BLaER1 (cell line): ENCODE measurements at regions not wholly inside any gene's neighbourhood (a gene's known extent, or its start where the extent isn't known, plus 50 kb on each side); places are given as distances from the start of the nearest gene placed in this dataset.

ENCODE experiments used
- H3K27ac ChIP-seq: shearing (Covaris generic); formaldehyde crosslinking; 2 replicates; pipeline ENCODE4 v1.8.1; 2022
- H3K27me3 ChIP-seq: shearing (Covaris generic); formaldehyde crosslinking; 2 replicates; pipeline ENCODE4 v1.8.1; 2022
- H3K36me3 ChIP-seq: shearing (Covaris generic); formaldehyde crosslinking; 2 replicates; pipeline ENCODE4 v1.8.1; 2022
- H3K4me1 ChIP-seq: shearing (Covaris generic); formaldehyde crosslinking; 2 replicates; pipeline ENCODE4 v1.8.1; 2022
- H3K4me2 ChIP-seq: shearing (Covaris generic); formaldehyde crosslinking; 2 replicates; pipeline ENCODE4 v1.8.1; 2022
- H3K4me3 ChIP-seq: shearing (Covaris generic); formaldehyde crosslinking; 2 replicates; pipeline ENCODE4 v1.8.1; 2022
- H3K9ac ChIP-seq: shearing (Covaris generic); formaldehyde crosslinking; 2 replicates; pipeline ENCODE4 v1.8.1; 2022
- H3K9me3 ChIP-seq: shearing (Covaris generic); formaldehyde crosslinking; 2 replicates; pipeline ENCODE4 v1.8.1; 2022
- H4K20me1 ChIP-seq: shearing (Covaris generic); formaldehyde crosslinking; 2 replicates; pipeline ENCODE4 v1.8.1; 2022
- Cebpa-rat ChIP-seq: shearing (Covaris generic); IDR thresholded peaks from 2 replicates; pipeline ENCODE4 v1.8.1; 2022

DNA sequence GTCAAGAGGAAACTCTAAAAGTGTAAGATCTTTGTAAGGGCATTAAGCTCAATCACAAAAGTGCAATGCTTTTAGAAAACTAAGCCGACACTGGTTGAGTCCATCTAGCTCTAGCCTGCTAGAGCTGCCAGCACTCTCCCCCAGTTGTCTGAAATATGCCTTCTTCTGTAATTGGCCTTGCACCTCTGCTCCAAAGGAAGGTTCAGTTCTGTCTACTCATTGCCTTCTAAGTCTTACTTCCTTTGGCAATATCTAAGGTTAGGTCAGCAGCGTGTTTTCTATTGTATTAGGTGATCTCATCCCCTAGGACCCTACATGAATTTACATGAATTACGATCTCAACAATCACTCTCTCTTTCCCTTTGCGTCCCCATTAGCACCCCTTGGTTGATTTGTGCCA, 378.6 kb downstream of the CBLN4 start:
- H4K20me1 ChIP-seq: no peaks in the 10 kb centered on the region
- no peak overlapping the region for H3K9ac ChIP-seq
- H3K27me3 ChIP-seq: no peaks in the 10 kb centered on the region
- no peak overlapping the region for H3K4me3 ChIP-seq
- H3K27ac ChIP-seq: no peak overlapping the region
- TF ChIP-seq Cebpa-rat: no peak
- H3K4me1 ChIP-seq: no peaks in the 10 kb centered on the region
- peaks cover 4% of the 10 kb centered on the region; the same call in 1 of the 2 replicates for H3K9me3 ChIP-seq
- H3K36me3 ChIP-seq: no peaks in the 10 kb centered on the region
- no peak overlapping the region for H3K4me2 ChIP-seq

DNA sequence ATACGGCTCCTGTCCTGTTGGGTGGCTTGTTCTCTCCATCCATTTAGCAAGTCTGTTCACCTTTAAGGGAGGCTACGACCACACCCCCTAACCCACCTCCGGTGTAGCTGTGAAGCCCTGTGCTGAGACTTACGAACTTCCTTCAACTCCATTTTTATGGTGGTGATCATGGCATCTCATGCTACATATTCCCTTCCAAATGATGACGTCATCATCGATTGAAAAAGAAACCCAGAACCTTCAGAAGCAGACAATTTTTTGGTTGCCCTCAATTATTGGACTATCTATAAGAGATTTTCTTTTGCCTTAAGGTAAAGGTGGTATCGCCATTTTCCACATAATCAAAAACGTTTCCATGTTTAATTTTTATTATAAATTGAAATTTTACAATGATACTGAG, 389.0 kb downstream of the CBLN4 start:
- Histone ChIP-seq H4K20me1 (no peaks in the 10 kb centered on the region), H3K9ac (no peak overlapping the region), H3K9me3 (0 out of 2 replicates have a peak, but pooled peaks cover under 1% of the 10 kb centered on the region), H3K4me2 (no peak overlapping the region), H3K4me3 (no peak overlapping the region), H3K4me1 (no peaks in the 10 kb centered on the region), H3K27me3 (no peaks in the 10 kb centered on the region), H3K27ac (no peak overlapping the region), H3K36me3 (no peaks in the 10 kb centered on the region)
- no peak for TF ChIP-seq Cebpa-rat

DNA sequence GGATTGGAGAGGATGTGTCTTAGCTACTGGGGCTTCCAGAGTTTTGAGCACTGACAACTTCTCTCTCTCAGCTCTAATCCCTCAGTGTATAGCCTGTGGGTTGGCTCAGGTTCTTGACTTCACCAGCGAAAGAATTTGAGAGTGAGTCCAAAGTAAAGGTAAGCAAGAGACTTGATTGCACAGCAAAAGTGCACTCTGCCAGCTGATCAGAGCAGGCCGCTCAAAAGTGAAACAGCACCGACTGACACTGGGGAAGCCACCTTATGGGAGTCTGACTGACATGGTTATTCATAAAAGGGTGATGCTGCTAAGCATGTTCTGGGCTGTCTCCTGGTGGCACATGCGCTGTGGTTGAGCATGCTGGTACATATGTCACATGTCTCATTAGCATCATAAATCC, 389.5 kb downstream of the CBLN4 start:
- TF ChIP-seq Cebpa-rat: no peak
- Histone ChIP-seq H3K9me3 (no peaks in the 10 kb centered on the region), H3K9ac (no peak overlapping the region)

DNA sequence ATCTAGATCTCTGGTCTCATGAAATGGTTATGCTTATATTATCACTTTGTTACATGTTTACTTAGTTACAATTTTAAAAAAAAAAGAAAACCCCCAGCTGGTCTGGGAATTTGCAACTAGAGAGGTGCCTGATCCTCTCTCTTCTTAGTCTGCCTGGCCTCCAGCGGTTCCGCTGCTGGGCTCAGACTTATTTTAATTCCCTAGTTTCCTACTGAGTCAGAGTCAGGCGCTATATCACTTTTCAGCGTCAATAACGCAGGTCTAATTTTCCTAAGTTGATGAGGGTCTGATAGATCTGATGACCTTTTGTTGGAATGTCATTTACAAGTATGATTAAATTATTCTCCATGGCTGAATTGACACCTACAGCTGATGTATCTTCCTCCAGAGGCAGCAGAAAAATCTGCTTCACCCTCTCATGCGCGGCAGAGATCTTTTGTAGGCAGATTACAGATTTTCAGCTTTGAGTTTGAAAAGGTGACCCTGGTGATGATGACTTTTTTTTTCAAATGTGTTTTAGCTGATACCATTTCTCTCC, 391.0 kb downstream of the CBLN4 start:
- no peak overlapping the region for H3K9ac ChIP-seq
- no peaks in the 10 kb centered on the region for H3K4me1 ChIP-seq
- H3K4me3 ChIP-seq: no peak overlapping the region
- H3K36me3 ChIP-seq: no peaks in the 10 kb centered on the region
- H3K9me3 ChIP-seq: no peaks in the 10 kb centered on the region
- no peak for TF ChIP-seq Cebpa-rat
- no peak overlapping the region for H3K27ac ChIP-seq
- H3K4me2 ChIP-seq: no peak overlapping the region
- no peaks in the 10 kb centered on the region for H4K20me1 ChIP-seq
- H3K27me3 ChIP-seq: no peaks in the 10 kb centered on the region

More for the DNA sequence above, 389.5 kb downstream of the CBLN4 start:
- no peaks in the 10 kb centered on the region for H3K4me1 ChIP-seq
- no peak overlapping the region for H3K4me3 ChIP-seq
- H4K20me1 ChIP-seq: no peaks in the 10 kb centered on the region
- no peaks in the 10 kb centered on the region for H3K27me3 ChIP-seq
- H3K36me3 ChIP-seq: no peaks in the 10 kb centered on the region
- no peak overlapping the region for H3K27ac ChIP-seq
- no peak overlapping the region for H3K4me2 ChIP-seq

DNA sequence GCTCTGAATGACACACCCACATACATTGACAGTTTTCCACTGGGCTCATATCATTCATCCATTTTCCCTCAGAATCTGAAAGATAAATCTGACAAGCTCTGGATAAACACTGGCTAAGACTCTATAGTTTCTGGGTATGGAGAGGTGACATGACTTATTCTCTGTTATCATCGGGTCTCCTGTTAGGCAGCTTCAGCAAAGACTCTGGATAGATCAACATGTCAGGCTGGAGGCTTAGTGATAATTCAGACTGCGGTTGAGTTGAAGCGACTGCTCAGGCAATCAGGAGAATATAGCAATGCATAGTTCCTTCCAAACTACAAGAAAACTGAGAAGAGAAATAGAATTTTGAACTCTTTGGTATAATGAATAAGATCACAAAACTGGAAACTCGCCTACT, 394.6 kb downstream of the CBLN4 start:
- Histone ChIP-seq H3K9me3 (no peaks in the 10 kb centered on the region), H3K4me2 (no peak overlapping the region)

DNA sequence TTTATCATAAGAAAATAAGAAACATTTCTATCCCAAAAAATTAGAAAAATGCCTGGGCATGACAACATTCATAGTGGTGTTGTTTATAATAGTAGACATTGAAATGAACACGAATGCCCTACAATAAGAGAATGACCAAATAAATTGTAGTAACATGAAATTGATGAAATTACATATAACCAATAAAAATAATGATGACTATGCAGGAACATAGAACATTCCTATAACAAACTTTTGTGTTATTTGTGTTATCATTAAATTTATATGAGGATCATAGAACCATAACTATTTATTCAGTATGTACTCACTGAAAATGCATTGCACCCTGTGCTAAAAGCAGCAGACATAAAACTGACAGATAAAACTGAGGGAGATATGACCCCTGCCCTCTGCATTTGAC, 399.7 kb downstream of the CBLN4 start:
- no peaks in the 10 kb centered on the region for H3K9me3 ChIP-seq
- no peak overlapping the region for H3K4me2 ChIP-seq
- no peaks in the 10 kb centered on the region for H4K20me1 ChIP-seq
- H3K27ac ChIP-seq: no peak overlapping the region
- TF ChIP-seq Cebpa-rat: no peak
- no peak overlapping the region for H3K4me3 ChIP-seq
- H3K36me3 ChIP-seq: no peaks in the 10 kb centered on the region
- no peaks in the 10 kb centered on the region for H3K27me3 ChIP-seq
- H3K9ac ChIP-seq: no peak overlapping the region
- H3K4me1 ChIP-seq: no peaks in the 10 kb centered on the region

More for the DNA sequence above, 394.6 kb downstream of the CBLN4 start:
- no peaks in the 10 kb centered on the region for H3K36me3 ChIP-seq
- no peaks in the 10 kb centered on the region for H3K4me1 ChIP-seq
- no peaks in the 10 kb centered on the region for H3K27me3 ChIP-seq
- no peak overlapping the region for H3K4me3 ChIP-seq
- no peaks in the 10 kb centered on the region for H4K20me1 ChIP-seq
- no peak overlapping the region for H3K9ac ChIP-seq
- no peak overlapping the region for H3K27ac ChIP-seq
- no peak for TF ChIP-seq Cebpa-rat

DNA sequence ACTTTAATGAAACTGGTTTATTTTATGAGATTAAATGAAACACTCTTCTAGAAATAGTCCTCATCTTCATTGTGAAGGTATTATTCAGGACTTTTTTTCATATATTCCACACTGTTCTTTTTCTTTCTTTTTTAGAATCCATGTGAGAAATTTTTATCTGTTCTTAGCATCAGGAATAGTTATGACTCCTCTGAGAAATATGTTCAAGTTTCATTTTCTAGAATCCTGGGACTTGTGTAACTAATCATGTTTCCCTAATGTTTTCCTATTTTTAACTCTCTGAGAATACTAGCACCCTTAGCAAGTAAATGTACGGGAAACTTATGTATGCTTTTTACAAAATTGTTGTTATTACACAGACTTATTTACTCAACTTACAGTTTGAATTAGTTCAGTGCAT, 407.8 kb downstream of the CBLN4 start:
- no peak overlapping the region for H3K9ac ChIP-seq
- no peaks in the 10 kb centered on the region for H3K9me3 ChIP-seq
- no peak overlapping the region for H3K4me2 ChIP-seq
- no peak overlapping the region for H3K27ac ChIP-seq
- no peaks in the 10 kb centered on the region for H4K20me1 ChIP-seq
- H3K4me1 ChIP-seq: no peaks in the 10 kb centered on the region
- H3K27me3 ChIP-seq: no peaks in the 10 kb centered on the region
- H3K4me3 ChIP-seq: no peak overlapping the region
- no peak for TF ChIP-seq Cebpa-rat
- no peaks in the 10 kb centered on the region for H3K36me3 ChIP-seq

DNA sequence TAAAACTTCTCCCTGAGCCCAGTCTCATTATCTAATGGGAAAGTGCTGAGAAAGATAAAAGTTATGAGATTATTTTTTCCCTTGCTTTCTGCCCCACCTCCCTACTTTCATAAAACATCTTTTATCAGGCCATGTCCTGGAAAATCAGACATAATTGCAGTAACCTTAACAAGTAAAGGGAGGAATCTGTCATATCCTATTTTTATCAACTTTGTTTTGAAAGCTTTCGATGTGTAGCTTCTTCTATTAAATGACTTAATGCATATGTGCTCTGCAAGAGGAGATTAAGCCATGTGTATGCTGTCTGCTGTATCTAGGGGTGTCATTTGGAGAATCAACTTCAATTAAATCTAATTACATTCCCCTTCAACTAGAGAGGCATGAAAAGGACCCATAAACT, 408.9 kb downstream of the CBLN4 start:
- H3K9me3 ChIP-seq: no peaks in the 10 kb centered on the region
- no peaks in the 10 kb centered on the region for H3K27me3 ChIP-seq
- no peaks in the 10 kb centered on the region for H3K36me3 ChIP-seq
- no peak overlapping the region for H3K9ac ChIP-seq
- no peak for TF ChIP-seq Cebpa-rat
- no peaks in the 10 kb centered on the region for H3K4me1 ChIP-seq
- no peak overlapping the region for H3K4me2 ChIP-seq
- no peaks in the 10 kb centered on the region for H4K20me1 ChIP-seq
- no peak overlapping the region for H3K4me3 ChIP-seq
- H3K27ac ChIP-seq: no peak overlapping the region

DNA sequence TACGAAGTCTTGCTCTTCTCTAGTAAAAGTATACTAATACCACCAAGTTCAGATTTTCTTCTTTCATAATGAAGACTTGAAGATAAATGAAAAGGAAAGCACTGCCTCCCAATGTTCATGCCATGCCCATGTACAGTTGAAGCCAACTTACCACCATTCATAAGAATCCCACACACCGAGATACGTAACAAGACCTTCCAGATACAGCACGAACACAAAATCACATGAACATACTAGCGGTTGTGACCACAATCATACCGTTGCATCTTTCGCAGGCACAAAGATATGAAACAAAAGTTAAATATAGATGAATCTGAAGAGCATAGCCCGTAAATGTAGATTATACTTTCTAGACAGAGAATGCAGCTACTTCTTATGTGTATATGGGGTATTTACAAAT, 412.5 kb downstream of the CBLN4 start:
- Histone ChIP-seq H3K27me3 (no peaks in the 10 kb centered on the region), H3K4me1 (no peaks in the 10 kb centered on the region), H3K9ac (no peak overlapping the region), H3K4me2 (no peak overlapping the region), H4K20me1 (no peaks in the 10 kb centered on the region), H3K36me3 (no peaks in the 10 kb centered on the region), H3K27ac (no peak overlapping the region), H3K4me3 (no peak overlapping the region), H3K9me3 (no peaks in the 10 kb centered on the region)
- TF ChIP-seq Cebpa-rat: no peak

DNA sequence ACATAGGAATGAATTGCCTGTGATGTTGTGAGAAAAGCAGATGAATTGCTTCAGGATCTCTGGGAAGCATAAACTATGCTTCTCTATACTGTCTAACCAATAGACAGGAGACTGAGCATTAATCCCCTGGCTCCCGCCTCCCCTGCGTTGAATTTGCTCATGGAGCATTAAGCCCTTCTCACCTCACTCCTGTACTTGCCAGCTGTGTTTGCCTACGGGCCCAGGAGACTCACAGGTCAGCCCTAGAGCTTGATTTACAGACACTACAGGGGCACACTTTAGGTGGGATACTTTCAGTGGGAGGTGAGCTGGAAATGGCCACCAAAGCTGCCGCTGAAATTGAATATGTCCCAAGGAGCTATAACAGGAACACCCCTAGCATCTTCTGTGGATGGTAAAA, 418.7 kb downstream of the CBLN4 start:
- no peaks in the 10 kb centered on the region for H3K36me3 ChIP-seq
- no peak overlapping the region for H3K27ac ChIP-seq
- no peaks in the 10 kb centered on the region for H3K4me1 ChIP-seq
- no peak overlapping the region for H3K4me3 ChIP-seq
- H3K4me2 ChIP-seq: no peak overlapping the region
- no peak for TF ChIP-seq Cebpa-rat
- H3K9ac ChIP-seq: no peak overlapping the region
- no peaks in the 10 kb centered on the region for H3K27me3 ChIP-seq
- no peaks in the 10 kb centered on the region for H4K20me1 ChIP-seq
- H3K9me3 ChIP-seq: no peaks in the 10 kb centered on the region

DNA sequence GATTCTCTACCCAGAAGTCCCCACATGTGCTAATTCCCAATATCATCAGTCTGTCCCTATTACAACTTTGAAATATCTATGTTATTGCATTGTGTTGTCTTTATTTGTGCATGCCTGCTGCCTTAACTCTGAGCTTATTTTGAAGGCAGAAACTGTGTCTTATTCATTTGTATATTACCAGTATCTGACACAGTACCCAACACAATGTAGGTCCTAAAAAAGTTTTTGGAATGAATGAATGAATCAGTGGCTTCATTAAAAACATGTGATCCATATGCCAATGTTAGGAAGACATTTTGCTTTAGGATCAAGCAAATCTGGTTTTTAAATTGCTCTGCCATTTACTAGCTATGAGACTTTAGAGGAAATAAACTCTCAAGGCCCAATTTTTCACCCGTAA, 420.4 kb downstream of the CBLN4 start:
- H3K9me3 ChIP-seq: no peaks in the 10 kb centered on the region
- no peaks in the 10 kb centered on the region for H3K27me3 ChIP-seq
- H3K9ac ChIP-seq: no peak overlapping the region
- no peaks in the 10 kb centered on the region for H3K36me3 ChIP-seq
- H3K4me3 ChIP-seq: no peak overlapping the region
- H3K4me1 ChIP-seq: no peaks in the 10 kb centered on the region
- H3K4me2 ChIP-seq: no peak overlapping the region
- no peak for TF ChIP-seq Cebpa-rat
- H3K27ac ChIP-seq: no peak overlapping the region
- H4K20me1 ChIP-seq: no peaks in the 10 kb centered on the region
